Endothelial cell of umbilical vein (primary cell): ENCODE measurements at regions not wholly inside any gene's neighbourhood (a gene's known extent, or its start where the extent isn't known, plus 50 kb on each side); places are given as distances from the start of the nearest gene placed in this dataset.

Experiments used
- BruUV-seq: library from RNA; stranded (reverse); fragments of 400-500 nt; replicated peaks from 2 replicates; lab custom pipeline; 2021; lab: Mats Ljungman, UMichigan
- CTCF ChIA-PET: fragments of 300-600, 350-600 bp; sonication (Branson Sonifier 250); formaldehyde crosslinking; loops from one replicate; lab custom pipeline; 2021; ENCODE audit warnings: antibody characterized with exemption, inconsistent platforms; lab: Charles Lee
- POLR2A ChIA-PET: fragments of 300-600, 350-600 bp; sonication (Branson Sonifier 250); formaldehyde crosslinking; loops from one replicate; lab custom pipeline; 2021; ENCODE audit warnings: antibody characterized with exemption, inconsistent platforms; lab: Charles Lee
- DNase-seq: peaks from one replicate; pipeline ENCODE4 v3.0.0-alpha.2; 2011; ENCODE audit warnings: low read depth, low spot score
- FAIRE-seq: peaks from 2 replicates; lab custom pipeline; 2011; peaks lifted over from hg19 to GRCh38; lab: Jason Lieb, UNC
- H2AFZ ChIP-seq: 2 replicates; pipeline ENCODE4 v1.6.0; 2012; ENCODE audit warnings: low read depth, low read length, control low read depth, inconsistent platforms
- H3K27ac ChIP-seq: 2 replicates; pipeline ENCODE4 v1.5.1; 2011; ENCODE audit warnings: low read depth, mild to moderate bottlenecking, control low read depth, low read length, moderate library complexity; ENCODE audit not compliant: insufficient read depth
- H3K27me3 ChIP-seq, 2 experiments: 2 replicates each; pipeline versions ENCODE4 v1.6.0 to v1.6.1; 2011; ENCODE audit warnings: low read length in 2 of 2, mixed read lengths in 1 of 2; ENCODE audit not compliant: control insufficient read depth in 2 of 2, insufficient read depth in 2 of 2
- H3K36me3 ChIP-seq, 2 experiments: 2 replicates in 1 of 2; 3 replicates in 1 of 2; pipeline ENCODE4 v1.5.1; 2011; ENCODE audit warnings: low read length in 2 of 2, mild to moderate bottlenecking in 1 of 2, moderate library complexity in 1 of 2; ENCODE audit not compliant: control insufficient read depth in 2 of 2, insufficient read depth in 2 of 2; ENCODE audit errors: extremely low read depth in 1 of 2
- H3K4me1 ChIP-seq: 3 replicates; pipeline ENCODE4 v1.5.1; 2011; ENCODE audit warnings: mild to moderate bottlenecking, low read length; ENCODE audit not compliant: control insufficient read depth, insufficient read depth; ENCODE audit errors: extremely low read depth
- H3K4me2 ChIP-seq: 2 replicates; pipeline ENCODE4 v1.6.1; 2011; ENCODE audit warnings: low read length, control low read depth, mixed read lengths; ENCODE audit not compliant: insufficient read depth
- H3K4me3 ChIP-seq, 3 experiments: fragments of 200-600 bp in 1 of 3; sonication (generic), shearing (Covaris generic) in 1 of 3; replicated peaks in 1 of 3; 2 replicates each; pipeline ENCODE4 v1.5.1; 2011 to 2016; ENCODE audit warnings: control low read depth in 3 of 3, low read length in 3 of 3, mild to moderate bottlenecking in 2 of 3, inconsistent platforms in 1 of 3, low read depth in 1 of 3, moderate library complexity in 1 of 3; ENCODE audit not compliant: insufficient read depth in 1 of 3
- H3K79me2 ChIP-seq: 2 replicates; pipeline ENCODE4 v1.6.0; 2012; ENCODE audit warnings: low read length, inconsistent platforms; ENCODE audit not compliant: control insufficient read depth, insufficient read depth
- H3K9ac ChIP-seq: replicated peaks from 2 replicates; pipeline ENCODE3; 2011; ENCODE audit warnings: low read length, control low read depth; ENCODE audit not compliant: insufficient read depth; ENCODE audit errors: extremely low read depth
- H3K9me1 ChIP-seq: replicated peaks from 3 replicates; pipeline ENCODE4 v1.6.0; 2011; ENCODE audit warnings: mild to moderate bottlenecking, low read length; ENCODE audit not compliant: control insufficient read depth, insufficient read depth; ENCODE audit errors: extremely low read depth
- H3K9me3 ChIP-seq: replicated peaks from 2 replicates; pipeline ENCODE4 v1.5.1; 2012; ENCODE audit warnings: low read length, inconsistent platforms; ENCODE audit not compliant: control insufficient read depth, insufficient read depth
- H4K20me1 ChIP-seq: replicated peaks from 2 replicates; pipeline ENCODE3; 2011; ENCODE audit warnings: mild to moderate bottlenecking, low read length; ENCODE audit not compliant: control insufficient read depth, insufficient read depth; ENCODE audit errors: extremely low read depth
- EZH2 ChIP-seq: IDR thresholded peaks from 2 replicates; pipeline ENCODE4 v1.6.1; 2012; ENCODE audit warnings: borderline replicate concordance, low read depth, mild to moderate bottlenecking, moderate library complexity, low read length, inconsistent platforms; ENCODE audit not compliant: severe bottlenecking
- FOS ChIP-seq: IDR thresholded peaks from 2 replicates; pipeline ENCODE4 v1.6.1; 2011; ENCODE audit warnings: mild to moderate bottlenecking, low read length, moderate library complexity, borderline replicate concordance; ENCODE audit not compliant: insufficient read depth
- GATA2 ChIP-seq: IDR thresholded peaks from 2 replicates; pipeline ENCODE4 v1.7.0; 2011; ENCODE audit warnings: low read depth, mild to moderate bottlenecking, moderate library complexity, mixed read lengths, low read length; ENCODE audit not compliant: insufficient read length, insufficient read depth
- JUN ChIP-seq: IDR thresholded peaks from 2 replicates; pipeline ENCODE4 v1.6.1; 2011; ENCODE audit warnings: borderline replicate concordance, low read depth; ENCODE audit not compliant: insufficient read length, insufficient read depth
- MYC ChIP-seq: IDR thresholded peaks from one replicate; pipeline ENCODE4 v1.6.1; 2011; ENCODE audit warnings: mild to moderate bottlenecking, low read depth, low read length
- POLR2A ChIP-seq: IDR thresholded peaks from 2 replicates; pipeline ENCODE4 v1.6.1; 2012; ENCODE audit warnings: low read depth, mild to moderate bottlenecking, control low read depth, low read length
- POLR2AphosphoS5 ChIP-seq: IDR thresholded peaks from 2 replicates; pipeline ENCODE4 v1.6.1; 2012; ENCODE audit warnings: low read depth, mild to moderate bottlenecking, control low read depth, low read length, moderate library complexity; ENCODE audit not compliant: insufficient read depth
- dilution Hi-C: fragments of 300-500 bp; cut with MboI; formaldehyde crosslinking; loops from one replicate; pipeline ENCODE4 v1.15.0; 2019; ENCODE audit warnings: low sequenced_read_pairs; ENCODE audit not compliant: extremely low pct_ligation_motif_present
- intact Hi-C: fragments of 100-400 bp; cut with micrococcal nuclease; formaldehyde crosslinking; loops from one replicate; pipeline ENCODE4 v1.10.0; 2022
- TF ChIP-seq, protein P1 (sequence below): IDR thresholded peaks from 2 replicates; pipeline ENCODE4 v1.6.1; 2011; ENCODE audit not compliant: insufficient read depth, insufficient read length
- TF ChIP-seq, protein P2 (sequence below), 2 donors: IDR thresholded peaks; 1 replicate in 1 of 2; 2 replicates in 1 of 2; pipeline ENCODE4 v1.5.1; 2011; ENCODE audit warnings: low read length in 2 of 2, mild to moderate bottlenecking in 2 of 2, moderate library complexity in 2 of 2, control low read depth in 1 of 2, inconsistent platforms in 1 of 2, low read depth in 1 of 2; ENCODE audit not compliant: insufficient read depth in 1 of 2; ENCODE audit errors: extremely low read depth in 1 of 2

DNA sequence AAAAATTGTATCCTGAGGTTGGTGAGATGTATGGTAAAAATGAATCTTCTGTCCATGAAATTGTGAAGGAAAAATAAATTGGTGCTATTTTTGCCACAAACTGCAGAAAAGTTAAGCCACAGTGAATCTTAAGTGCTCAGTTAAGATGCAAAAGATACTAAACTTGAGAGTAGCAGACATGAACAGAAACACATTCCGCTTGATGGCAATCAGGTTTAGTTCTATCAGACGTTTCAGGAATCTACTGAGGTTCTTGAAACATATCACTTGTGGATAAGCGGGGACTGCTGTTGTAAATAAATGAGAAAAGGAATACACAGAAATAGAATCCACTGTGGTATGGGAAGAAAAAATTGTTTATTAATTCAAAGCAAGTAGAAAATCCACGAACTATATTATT, 311.2 kb upstream of the PRR16 start:
- intact Hi-C loops (loop anchor here (1.0 to 2.0 kb wide), 2 partner anchors 252 to 293 kb away; no protein-coding TSS in a partner anchor), dilution Hi-C loops (no loop called here)
- ChIA-PET CTCF (interaction anchor here (1.0 kb wide), 1 partner anchor 14 kb away, joined by 3 read pairs; no protein-coding TSS in a partner anchor), POLR2A (no interaction called here)
- H3K9me1 ChIP-seq, result no peaks in the 10 kb centered on the region
- no peak overlapping the region for H3K4me3 ChIP-seq
- DNase-seq (no peak), FAIRE-seq (no peak)
- BruUV-seq, result TSS peak; percentile 99
- H3K9me3 ChIP-seq, result no peaks in the 10 kb centered on the region
- peak overlapping the region; percentile 88 for H3K27ac ChIP-seq
- H4K20me1 ChIP-seq, result no peaks in the 10 kb centered on the region
- TF ChIP-seq, protein P1, sequence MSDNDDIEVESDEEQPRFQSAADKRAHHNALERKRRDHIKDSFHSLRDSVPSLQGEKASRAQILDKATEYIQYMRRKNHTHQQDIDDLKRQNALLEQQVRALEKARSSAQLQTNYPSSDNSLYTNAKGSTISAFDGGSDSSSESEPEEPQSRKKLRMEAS, result no peak
- no peak for TF ChIP-seq POLR2A
- TF ChIP-seq JUN, result no peak
- TF ChIP-seq FOS, result no peak
- TF ChIP-seq POLR2AphosphoS5, result no peak
- no peak for TF ChIP-seq EZH2
- TF ChIP-seq MYC, result no peak
- TF ChIP-seq, protein P2, sequence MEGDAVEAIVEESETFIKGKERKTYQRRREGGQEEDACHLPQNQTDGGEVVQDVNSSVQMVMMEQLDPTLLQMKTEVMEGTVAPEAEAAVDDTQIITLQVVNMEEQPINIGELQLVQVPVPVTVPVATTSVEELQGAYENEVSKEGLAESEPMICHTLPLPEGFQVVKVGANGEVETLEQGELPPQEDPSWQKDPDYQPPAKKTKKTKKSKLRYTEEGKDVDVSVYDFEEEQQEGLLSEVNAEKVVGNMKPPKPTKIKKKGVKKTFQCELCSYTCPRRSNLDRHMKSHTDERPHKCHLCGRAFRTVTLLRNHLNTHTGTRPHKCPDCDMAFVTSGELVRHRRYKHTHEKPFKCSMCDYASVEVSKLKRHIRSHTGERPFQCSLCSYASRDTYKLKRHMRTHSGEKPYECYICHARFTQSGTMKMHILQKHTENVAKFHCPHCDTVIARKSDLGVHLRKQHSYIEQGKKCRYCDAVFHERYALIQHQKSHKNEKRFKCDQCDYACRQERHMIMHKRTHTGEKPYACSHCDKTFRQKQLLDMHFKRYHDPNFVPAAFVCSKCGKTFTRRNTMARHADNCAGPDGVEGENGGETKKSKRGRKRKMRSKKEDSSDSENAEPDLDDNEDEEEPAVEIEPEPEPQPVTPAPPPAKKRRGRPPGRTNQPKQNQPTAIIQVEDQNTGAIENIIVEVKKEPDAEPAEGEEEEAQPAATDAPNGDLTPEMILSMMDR (IDR thresholded peaks at IDR 0.05; ENCODE audit: extremely low read depth in 1 of 2, insufficient read depth in 1 of 2, low read depth in 1 of 2, low read length in 2 of 2), result no peak
- no peak for TF ChIP-seq GATA2
- H3K9ac ChIP-seq, result no peak overlapping the region
- peaks cover 10% of the 10 kb centered on the region for H3K4me1 ChIP-seq
- no peaks in the 10 kb centered on the region for H3K36me3 ChIP-seq
- no peaks in the 10 kb centered on the region for H3K27me3 ChIP-seq
- H3K4me2 ChIP-seq, result peak overlapping the region; percentile 44
- peak overlapping the region; percentile 70 for H2AFZ ChIP-seq
- no peaks in the 10 kb centered on the region for H3K79me2 ChIP-seq
